ENCODE measurements at regions not wholly inside any gene's neighbourhood (a gene's known extent, or its start where the extent isn't known, plus 50 kb on each side); places are given as distances from the start of the nearest gene placed in this dataset.

DNA sequence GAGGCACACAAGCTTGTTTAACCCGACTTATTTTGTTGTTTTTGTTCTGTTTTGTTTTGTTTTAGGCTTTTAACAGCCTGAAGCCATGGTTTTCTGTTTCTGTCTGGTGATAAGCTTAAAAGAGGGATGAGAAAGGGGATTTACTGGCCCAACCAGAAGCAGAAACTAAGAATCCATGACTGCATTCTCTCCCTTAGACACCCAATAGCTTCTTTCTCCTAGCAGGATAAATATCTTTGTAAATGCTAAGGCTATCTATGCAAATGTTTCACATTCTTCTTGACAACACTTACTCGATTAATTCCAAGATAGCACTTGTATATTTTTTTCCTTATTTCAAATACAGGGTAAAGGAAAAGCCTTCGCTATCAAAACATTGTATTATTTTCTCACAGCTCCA lies 53.7 kb upstream of the SMAD1 start:
- no peak for DNase-seq (ENCODE audit: extremely low read depth in 1 of 2, low read depth in 1 of 2)

DNA sequence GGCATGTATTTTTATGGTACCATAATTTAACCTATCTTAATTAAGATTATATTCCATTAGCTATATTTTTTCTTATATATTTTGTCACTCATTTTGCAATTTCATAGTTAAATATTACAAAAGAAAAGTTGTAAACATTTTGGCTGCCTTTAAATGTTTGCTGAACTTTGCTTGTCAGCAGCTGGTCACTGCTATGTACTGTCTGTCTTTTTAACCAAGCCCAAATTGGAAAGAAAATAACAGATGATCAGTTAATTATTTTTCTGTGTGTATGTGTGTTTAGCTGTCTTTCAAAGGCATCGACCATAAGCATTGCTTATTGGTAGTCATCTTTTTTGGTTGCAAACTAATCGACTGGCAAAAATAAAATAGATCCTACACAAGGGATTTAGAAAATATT lies 54.4 kb upstream of the SMAD1 start:
- DNase-seq (ENCODE audit: extremely low read depth in 1 of 2, low read depth in 1 of 2): no peak

DNA sequence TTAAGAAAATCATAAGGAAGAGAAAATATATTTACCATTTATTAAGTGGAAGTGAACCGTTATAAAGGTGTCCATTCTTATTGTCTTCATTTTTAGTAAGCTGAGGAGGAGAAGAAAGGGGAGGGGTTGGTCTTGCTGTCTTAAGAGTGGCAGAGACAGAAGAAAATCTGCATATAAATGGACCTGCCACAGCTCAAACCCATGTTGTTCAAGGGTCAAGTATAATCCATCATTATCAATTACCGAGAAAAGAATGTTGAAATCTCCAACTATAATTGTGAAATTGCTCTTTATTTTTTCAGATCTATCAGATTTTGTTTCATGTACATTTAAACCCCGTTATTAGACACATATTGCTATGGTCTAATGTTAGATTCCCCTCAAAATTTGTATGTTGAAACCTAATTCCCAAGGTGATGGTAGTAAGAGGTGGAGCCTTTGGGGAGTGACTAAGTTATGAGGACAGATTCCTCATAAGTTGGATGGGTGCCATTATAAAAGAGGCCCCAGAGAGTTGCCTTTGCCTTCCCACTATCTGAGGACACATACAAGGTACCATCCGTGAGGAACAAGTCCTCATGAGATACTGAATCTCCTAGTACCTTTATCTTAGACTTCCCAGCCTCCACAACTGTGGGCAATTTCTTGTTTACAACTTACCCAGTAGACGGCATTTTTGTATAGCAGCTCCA lies 58.5 kb upstream of the SMAD1 start:
- DNase-seq (ENCODE audit: extremely low read depth in 1 of 2, low read depth in 1 of 2): no peak

DNA sequence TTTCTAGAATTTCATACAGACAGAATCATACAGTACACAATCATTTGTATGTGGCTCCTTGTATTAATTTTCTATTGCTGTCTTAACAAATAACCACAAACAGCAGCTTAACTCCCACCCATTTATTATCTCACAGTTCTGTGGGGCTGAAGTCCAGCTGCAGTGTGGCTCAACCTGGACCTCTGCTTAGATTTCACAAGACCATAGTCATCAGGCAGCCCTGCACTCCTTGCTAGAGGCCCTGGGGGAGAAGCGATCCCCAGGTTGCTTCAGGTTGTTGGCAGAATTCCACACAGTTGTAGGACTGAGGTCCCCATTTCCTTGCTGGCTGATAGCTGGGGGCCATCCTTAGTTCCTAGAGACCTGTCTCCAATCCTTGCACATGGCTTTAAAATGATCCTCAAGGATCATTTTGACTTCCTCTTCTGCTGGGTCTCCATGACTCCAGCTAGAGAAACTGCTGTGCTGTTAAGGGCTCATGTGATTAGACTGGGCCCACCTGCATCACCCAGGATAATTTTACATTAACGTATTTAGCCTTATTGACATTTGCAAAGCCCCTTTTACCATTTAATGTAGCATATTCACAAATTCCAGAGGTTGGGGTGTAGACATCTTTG lies 60.9 kb upstream of the SMAD1 start:
- no peak for DNase-seq (ENCODE audit: extremely low read depth in 1 of 2, low read depth in 1 of 2)

DNA sequence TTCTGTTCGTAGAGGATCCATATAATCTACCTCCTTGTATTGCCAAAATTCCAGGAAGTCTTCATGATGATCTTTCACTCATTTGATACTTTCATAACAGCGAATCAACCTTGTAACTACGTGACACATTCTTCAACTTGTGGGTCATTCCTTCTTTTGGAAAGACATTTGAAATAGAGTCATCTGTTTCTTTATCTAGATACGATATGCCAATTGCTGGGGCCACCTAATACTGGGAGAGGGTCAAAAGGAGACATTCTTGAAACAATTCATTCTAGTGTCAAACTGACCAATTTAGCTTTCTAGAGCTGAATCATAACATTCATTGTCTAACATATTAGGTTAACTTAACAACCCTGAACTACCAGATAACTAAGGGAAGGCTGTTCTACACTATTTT lies 62.9 kb upstream of the SMAD1 start:
- no peak for DNase-seq (ENCODE audit: extremely low read depth in 1 of 2, low read depth in 1 of 2)

DNA sequence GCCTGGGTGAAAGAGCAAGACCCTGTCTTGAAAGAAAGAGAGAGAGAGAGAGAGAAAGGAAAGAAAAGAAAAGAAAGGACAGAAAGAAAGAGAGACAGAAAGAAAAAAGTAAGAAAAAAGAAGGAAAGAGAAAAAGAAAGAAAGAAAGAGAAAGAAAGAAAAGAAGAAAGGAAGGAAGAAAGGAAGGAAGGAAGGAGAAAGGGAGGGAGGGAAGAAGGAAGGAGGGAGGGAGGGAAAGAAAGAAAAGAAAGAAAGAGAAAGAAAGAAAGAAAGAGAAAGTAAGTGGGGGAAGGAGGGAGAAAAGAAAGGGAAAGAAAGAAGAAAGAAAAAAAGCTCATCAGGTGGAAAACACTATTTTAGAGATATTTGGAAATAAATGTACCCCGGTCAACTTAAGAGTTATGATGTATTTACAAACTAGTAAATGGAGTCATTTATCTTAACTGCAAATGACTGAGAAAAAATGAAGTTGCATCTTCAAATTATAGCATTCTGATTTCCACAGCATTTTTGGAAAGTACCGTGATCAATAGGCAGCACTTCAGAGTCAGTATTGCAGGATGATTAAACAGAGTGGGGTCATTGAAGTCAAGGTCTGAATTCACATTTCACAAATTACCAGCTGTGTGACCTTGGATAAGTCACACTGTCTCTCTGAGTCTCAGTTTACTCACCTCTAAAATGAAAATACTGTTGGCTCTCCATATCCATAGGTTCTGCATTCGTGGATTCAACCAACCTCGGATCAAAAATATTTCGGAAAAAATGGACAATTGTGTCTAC lies 64.1 kb upstream of the SMAD1 start:
- DNase-seq (ENCODE audit: extremely low read depth in 1 of 2, low read depth in 1 of 2): no peak

DNA sequence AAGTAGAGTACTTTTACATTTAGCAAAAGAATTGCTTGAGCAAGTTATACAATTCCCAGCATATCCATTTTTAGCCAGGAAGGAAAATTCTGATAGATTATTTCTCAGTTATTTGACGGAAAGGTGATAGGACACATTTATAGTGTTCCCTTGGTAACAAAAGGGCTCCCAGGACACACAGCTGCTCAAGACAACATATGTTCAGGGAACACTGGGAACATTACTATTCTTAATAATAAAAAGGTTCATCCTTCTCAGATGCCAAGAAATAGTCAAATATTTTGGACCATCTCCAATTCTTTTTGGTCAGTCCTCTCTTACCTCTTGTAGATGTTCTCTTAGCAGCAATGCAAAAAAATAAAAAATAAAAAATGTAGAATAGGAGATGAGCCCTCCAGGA lies 66.8 kb upstream of the SMAD1 start:
- DNase-seq (ENCODE audit: extremely low read depth in 1 of 2, low read depth in 1 of 2): no peak

DNA sequence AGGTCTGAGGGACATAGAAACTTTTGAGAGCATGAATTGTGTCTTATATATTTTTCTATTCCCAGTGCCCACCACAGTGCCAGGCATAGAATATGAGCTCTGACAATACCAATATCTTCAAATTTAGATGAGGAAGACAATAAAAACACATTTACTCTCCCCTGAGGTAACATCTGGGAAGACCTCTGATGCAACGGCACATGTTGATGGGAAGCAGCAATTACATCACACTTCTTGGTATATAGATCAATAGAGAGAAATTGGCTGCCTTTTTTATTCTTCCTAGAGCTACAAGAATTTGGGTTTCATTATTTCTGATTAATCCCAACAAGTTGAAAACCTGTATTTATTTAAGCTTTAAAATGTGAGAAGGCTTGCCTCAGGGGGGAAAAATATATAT lies 67.4 kb upstream of the SMAD1 start:
- DNase-seq (ENCODE audit: extremely low read depth in 1 of 2, low read depth in 1 of 2): no peak

DNA sequence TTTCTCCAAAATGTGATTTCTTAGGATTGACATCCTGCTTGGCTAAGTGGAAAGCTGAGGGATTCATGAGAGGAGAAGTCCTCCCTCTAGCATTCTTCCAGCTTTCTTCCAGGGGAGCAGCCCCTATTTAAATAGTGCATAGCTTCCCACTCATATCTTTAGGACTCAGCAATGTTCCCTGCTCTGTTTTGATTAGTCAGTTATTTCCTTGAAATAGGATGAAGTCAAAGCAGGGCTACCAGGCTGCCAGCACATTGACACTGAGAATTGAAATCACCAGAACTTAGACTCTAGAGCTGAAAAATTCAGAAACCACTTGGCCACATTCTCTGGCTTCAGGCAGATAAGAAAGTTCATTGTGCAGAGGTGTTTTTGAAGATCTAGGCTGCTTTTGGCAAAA lies 74.7 kb upstream of the SMAD1 start:
- DNase-seq (ENCODE audit: extremely low read depth in 1 of 2, low read depth in 1 of 2): no peak

DNA sequence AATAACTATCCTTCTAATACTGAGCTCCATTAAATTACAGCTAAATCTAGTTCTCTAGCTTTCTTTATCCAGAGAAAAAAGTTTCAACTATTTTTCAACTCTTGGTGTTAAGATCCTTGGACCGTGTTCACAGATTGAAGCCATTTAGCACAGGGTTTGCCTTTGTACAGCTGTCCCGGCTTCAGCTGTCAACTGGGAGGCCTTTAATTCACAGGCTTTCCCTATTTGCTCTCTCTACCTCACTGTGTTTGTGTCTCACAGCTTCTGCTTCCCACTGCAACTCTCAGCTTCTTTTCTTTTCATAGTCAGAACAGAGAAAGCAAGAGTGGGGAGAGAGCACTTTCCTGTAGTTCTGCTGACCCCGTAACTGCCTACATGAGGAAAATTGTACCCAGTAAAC lies 76.9 kb upstream of the SMAD1 start:
- no peak for DNase-seq (ENCODE audit: extremely low read depth in 1 of 2, low read depth in 1 of 2)

DNA sequence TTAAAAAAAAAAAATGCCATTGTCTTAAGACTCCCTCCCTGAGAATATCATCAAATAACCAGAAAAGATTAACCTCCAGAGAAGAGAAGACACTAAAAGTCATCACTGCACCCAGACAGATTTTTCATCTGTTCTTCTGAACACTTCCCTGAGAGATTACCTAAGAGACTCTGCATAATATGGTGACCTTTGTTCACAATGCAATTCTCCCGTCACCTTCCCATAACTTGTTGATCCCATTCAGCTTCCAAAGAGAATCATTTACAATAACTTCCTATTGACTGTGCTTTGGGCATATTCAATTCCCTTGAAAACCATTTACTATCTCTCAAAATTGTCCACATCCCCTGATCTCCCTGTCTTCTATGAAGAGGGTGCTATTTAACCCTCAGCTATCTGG lies 85.1 kb upstream of the SMAD1 start:
- DNase-seq (ENCODE audit: extremely low read depth in 1 of 2, low read depth in 1 of 2): no peak

DNA sequence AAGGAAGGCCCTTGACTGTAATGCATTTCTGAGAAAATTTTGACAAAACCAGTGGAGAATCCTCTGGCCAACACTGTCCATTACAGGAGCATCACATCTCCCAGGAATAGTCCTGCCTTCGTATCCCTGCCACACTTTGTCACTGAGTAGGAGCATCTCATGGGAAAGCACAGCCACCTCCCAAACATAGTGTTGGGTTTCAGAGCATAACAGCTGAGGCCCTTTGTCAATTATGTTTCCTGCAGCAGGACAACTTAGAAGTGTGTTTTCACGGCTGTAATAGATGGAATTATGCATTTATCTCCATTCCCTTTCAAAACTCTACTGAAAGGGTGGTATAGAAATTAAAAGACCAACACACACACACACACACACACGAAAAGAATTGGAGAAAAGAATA lies 91.1 kb upstream of the SMAD1 start:
- DNase-seq (ENCODE audit: extremely low read depth in 1 of 2, low read depth in 1 of 2): no peak

DNA sequence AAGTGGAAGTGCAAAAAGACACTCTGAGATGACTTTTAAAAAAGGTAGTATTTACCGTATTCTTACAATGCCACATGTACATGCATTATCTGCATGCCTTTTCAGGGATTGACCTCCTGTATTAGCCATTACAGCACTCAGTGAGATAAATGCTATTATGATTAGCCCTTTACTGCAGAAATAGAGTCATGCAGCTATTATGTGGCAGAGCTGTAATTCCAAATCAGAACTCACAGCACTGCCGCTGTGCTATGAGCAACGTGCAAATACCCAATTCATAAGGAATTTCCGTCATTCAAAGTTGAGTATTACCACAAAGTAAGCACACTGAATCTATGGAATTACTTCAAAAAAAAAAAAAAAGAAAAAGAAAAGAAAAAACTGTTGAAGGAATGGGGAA lies 92.1 kb upstream of the SMAD1 start:
- DNase-seq (ENCODE audit: extremely low read depth in 1 of 2, low read depth in 1 of 2): no peak

DNA sequence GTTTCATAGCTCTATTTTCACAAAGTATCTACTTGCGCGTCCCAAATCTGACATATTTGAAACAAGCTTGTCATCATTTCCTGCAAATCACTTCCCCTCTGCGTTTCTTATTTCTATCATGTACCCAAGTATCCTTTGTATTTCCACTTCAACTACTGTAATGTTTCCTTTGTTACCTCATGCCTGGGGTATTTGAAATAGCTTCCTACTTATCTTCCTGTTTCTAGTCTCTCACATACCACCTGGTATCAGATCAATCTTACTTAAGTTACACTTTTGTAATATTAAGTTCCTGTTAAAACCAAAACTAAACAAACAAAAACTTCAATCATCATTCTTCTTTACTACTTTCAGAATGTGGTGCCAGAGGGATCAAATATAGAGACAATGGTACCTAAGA lies 93.6 kb upstream of the SMAD1 start:
- no peak for DNase-seq (ENCODE audit: extremely low read depth in 1 of 2, low read depth in 1 of 2)

DNA sequence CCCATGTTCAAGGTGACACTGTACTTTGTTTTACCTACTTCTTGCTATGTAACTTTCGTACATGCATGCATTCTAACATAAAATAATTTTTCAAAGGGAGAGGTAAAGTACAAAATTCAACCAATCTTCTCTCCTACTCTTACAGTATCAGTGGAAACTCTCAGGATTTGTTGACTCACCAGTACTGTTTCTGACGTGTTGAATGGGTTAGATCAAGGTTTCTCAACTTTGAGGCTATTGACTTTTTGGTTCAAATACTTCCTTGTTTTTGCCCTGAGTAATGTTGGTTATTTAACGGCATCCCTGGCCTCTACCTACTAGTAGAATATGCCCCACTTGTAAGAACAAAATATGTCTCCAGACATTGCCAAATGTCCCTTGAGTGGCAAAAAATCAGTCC lies 94.6 kb upstream of the SMAD1 start:
- DNase-seq (ENCODE audit: extremely low read depth in 1 of 2, low read depth in 1 of 2): no peak

DNA sequence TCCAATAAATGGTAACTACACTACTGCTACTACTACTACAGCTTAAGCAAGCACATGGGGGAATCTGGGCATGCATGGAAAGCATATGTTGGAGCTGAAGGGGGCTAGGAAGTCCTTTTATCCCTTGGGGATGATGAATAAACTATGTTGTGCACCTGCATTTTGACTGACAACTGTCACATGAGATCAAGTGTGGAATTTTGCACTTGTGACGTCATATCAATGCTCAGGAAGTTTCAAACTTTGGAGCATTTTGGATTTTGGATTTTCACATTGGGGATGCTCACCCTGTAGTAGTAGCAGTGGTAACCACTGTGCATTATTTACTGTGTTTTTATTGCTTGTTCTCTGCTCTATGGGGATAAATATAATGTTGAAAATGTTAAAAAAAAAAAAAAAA lies 100.5 kb upstream of the SMAD1 start:
- no peak for DNase-seq (ENCODE audit: extremely low read depth in 1 of 2, low read depth in 1 of 2)

DNA sequence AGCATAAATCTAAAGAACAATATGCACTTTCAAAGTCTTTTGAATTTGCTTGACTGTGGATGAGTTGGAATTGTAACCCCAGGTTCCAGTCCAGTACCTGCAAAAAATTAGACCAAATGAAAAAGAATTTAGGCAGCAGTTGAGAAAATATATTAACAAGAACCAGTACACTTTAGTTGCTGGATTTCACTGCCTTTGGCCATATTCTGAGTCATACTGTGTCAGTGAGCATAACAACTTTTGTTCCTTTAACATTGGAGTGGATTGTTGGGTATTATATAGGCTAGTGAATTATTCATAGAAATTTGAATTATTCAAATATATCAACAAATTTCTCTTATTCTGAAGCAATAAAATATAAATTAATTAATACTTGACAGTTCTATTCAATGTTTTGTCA lies 101.5 kb upstream of the SMAD1 start:
- no peak for DNase-seq (ENCODE audit: extremely low read depth in 1 of 2, low read depth in 1 of 2)

DNA sequence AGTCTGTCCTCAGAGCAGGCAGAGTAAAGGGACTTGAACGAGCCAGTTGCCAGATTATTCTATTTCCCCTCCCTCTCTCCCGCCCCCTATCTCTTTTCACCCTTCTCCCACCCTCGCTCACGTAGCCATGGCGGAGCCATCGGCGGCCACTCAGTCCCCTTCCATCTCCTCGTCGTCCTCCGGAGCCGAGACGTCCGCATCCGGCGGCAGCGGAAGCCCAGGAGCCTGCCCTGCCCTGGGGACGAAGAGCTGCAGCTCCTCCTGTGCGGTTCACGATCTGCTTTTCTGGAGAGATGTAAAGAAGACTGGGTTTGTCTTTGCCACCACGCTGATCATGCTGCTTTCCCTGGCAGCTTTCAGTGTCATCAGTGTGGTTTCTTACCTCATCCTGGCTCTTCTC lies 106.2 kb upstream of the SMAD1 start:
- no peak for DNase-seq (ENCODE audit: extremely low read depth in 1 of 2, low read depth in 1 of 2)

DNA sequence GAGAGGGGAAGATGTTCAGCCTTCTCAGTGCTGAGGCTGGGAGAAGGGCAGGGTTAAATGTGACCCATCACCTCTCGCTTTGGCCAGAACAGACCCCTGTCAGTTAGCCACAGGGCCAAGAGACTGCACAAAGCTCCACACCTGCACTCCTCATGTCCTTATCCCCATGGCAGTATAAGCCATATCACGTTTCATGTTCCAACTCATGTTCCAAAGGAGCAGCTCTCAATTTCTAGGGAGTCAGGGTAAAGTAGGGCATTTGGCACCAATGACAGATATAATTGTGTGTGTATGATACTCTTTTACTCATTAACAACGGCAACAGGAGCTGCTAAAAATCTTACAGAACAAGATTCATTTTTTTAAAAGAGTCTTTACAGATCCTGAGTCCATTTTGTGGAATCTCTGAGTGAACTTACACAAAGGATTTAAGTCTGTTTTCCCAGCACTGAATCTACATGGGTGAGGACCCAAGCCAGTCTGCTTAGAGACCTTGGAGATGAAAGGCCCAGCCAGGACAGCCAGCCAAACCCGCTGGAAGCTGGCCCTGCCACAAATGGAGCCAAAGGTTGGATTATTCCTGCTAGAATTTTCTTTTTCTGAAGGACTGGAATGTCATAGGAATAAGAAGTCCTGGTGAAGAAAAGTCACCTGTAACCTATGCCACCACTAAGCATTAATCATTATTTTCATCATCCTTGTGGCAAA lies 129.1 kb upstream of the SMAD1 start:
- DNase-seq (ENCODE audit: extremely low read depth in 1 of 2, low read depth in 1 of 2): no peak

DNA sequence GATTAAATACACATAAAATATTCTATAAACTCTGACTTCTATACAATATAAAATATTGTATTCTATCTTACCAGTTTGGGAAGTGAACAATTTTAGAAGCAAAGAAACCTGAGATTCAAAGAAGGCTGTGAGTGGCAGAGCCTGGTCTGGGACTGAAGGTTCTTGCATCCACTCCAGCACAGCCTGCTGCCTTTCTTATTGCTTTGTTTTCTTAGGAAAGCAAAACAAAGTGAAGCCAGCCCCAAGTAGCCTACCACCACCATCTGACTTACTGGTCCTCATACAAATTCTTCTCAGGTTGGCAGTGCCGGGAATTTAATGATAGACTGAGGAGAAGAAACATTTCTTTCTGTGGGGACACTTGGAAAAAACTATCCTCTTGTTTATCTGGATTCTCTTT lies 129.7 kb upstream of the SMAD1 start:
- DNase-seq (ENCODE audit: extremely low read depth in 1 of 2, low read depth in 1 of 2): no peak

DNA sequence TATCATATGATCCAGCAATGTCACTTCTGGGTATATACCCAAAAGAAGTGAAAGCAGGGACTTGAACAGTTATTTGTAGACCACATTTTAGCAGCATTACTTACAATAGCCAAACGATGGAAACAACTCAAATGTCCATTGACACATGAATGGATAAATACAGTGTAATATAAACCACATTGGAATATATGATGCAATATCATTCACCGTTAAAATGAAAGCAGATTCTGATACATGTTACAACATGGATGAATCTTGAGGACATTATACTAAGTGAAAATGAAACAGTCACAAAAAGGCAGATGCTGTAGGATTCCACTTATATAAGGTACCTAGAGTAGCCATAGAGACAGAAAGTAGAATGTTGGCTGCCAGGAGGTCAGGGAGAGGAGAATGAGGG lies 130.5 kb upstream of the SMAD1 start:
- DNase-seq (ENCODE audit: extremely low read depth in 1 of 2, low read depth in 1 of 2): no peak

DNA sequence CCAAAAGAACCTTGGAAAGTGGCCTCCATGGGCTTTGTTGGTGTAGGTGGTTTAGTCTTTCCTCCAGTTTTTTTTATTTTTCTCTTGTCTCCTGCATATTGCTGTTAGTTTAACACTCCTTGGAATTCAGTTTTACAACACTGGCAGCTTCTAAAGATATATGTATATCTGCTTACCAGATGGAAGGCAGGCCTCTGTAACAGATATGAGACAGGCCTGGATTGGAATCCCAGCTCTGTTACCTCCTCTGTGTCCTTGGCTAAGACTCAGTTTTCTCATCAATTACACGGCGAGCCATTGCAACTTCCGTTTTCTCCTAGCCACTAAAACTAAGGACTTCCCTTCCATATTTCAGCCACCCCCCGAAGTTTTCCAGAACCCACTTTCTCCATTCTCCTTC lies 133.4 kb upstream of the SMAD1 start:
- DNase-seq (ENCODE audit: extremely low read depth in 1 of 2, low read depth in 1 of 2): no peak
